Stimulated activated CD4-positive, alpha-beta T cell treated with anti-CD3 and anti-CD28 coated beads, Interleukin-2, amount 100 ng/mL, for 24 hours (primary cell): ENCODE measurements at regions not wholly inside any gene's neighbourhood (a gene's known extent, or its start where the extent isn't known, plus 50 kb on each side); places are given as distances from the start of the nearest gene placed in this dataset.
A peak's percentile ranks its signal among the peaks of the same experiment; 100 is the strongest.
"Not testable (repeated sequence)": the region's sequence is repeated elsewhere in the genome, so short reads cannot be mapped to it uniquely, and the experiment has no call there.

Experiments
- DNase-seq, 2 donors: peaks; one replicate each; pipeline ENCODE4 v3.0.0-alpha.2; 2020

DNA sequence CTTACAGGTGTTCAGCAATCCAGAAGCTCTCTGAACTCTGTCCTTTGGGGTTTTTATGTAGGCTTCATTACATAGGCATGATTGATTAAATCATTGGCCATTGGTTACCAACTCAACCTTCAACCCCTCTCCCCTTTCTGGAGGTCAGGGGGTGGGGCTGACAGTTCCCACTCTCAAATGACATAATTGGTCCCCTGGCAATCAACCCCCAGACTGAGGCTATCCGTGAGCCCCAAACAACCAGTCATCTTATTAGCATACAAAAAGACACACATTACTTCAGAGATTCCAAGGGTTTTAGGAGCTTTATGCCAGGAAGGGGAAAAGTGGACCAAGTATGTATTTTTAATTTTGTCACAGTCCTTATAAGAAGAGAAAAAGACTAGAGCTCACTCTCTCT is 92.1 kb downstream of the ZNF467 start:
- no peak for DNase-seq

DNA sequence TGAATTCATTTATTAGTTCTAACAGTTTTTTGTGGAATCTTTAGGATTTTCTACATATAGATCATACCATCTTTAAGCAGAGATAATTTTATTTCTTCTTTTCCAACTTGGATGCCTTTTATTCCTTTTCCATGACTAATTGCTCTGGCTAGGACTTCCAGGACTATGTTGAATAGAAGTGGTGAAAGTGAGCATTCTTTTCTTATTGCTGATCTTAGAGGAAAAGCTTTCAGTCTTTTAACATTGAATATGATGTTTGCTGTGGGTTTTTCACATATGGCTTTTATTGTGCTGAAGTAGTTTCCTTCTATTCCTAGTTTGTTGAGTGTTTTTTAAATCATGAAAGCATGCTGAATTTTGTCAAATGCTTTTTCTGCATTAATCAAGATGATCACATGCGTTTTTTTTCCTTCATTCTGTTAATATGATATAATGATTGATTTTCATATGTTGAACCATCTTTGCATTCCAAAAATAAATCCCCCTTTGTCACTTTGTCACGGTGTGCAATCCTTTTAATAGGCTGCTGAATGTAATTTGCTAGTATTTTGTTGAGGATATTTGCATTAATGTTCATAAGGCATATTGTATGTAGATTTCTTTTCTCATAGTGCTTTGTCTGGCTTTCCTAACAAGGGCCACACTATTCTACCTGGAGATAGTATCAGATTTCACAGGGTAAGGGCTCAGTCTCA is 92.9 kb downstream of the ZNF467 start:
- no peak for DNase-seq

DNA sequence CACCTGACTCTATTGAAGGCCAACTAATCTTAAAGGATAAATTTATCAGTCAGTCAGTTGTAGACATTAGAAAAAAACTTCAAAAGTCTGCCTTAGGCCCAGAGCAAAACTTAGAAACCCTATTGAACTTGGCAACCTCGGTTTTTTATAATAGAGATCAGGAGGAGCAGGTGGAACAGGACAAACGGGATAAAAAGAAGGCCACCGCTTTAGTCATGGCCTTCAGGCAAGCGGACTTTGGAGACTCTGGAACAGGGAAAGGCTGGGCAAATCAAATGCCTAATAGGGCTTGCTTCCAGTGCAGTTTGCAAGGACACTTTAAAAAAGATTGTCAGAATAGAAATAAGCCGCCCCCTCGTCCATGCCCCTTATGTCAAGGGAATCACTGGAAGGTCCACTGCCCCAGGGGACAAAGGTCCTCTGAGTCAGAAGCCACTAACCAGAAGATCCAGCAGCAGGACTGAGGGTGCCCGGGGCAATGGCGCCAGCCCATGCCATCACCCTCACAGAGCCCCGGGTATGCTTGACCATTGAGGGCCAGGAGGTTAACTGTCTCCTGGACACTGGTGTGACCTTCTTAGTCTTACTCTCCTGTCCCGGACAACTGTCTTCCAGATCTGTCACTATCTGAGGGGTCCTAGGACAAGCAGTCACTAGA is 98.5 kb downstream of the ZNF467 start:
- not testable (repeated sequence) for DNase-seq

DNA sequence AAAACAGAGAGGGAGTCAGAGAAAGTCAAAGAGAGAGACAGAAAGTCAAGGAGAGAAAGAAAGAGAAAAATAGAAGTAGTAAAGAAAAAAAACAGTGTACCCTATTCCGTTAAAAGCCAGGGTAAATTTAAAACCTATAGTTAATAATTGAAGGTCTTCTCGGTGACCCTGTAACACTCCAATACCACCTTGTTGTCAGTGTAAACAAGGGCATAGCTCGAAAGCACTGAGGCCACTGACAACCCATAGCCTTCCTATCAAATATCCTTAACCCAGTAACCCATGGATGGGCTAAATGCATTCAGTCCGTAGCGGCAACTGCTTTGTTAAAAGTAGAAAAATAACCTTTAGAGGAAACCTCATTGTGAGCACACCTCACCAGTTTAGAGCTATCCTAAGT is 100.4 kb downstream of the ZNF467 start:
- DNase-seq: no peak

DNA sequence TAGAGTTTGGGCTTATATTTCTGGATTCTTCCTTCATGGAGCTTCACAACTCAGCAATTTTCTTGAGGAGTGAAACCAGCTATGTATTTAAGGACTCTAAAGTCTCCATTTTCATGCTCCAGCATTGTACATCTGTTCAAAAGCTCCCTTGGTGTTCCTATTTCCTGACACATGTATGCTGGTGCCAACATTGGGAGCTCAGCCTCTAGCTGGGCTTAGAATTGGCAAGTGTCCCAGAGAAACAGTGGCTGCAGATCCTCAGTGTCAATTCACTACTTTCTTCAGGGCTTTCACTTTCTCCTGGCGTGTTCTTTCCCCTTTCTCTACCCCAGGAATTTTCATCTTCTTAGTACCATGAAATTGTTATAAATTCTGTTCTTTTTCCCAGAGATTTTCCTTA is 103.1 kb downstream of the ZNF467 start:
- no peak for DNase-seq

DNA sequence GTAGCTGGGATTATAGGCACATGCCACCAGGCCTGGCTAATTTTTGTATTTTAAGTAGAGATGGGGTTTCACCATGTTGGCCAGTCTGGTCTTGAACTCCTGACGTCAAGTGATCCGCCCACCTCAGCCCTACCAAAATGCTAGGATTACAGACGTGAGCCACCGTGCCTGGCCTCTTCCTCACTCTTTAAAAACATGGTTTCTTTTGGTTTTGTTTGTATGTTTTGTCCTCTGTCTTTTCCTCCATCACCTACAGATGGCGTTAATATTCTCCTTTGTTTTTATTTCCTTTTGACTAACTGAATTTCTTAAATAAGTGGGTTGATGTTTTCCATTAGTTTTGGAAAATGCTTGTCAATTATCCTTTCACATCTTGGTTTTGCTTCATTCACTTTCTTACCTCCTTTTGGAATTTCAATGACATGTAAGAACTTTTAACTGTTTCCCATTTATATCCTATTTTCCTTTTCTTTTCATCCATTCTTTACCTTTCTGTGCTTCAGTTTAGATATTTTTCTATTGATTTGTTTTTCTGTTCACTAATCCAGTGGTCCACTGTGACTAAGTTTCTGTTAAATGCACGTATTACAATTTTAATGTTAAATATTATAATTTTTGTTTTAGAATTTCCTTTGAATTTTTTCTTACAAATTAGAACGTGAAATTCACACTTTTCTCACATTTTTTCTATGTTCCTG is 104.1 kb downstream of the ZNF467 start:
- DNase-seq: no peak

DNA sequence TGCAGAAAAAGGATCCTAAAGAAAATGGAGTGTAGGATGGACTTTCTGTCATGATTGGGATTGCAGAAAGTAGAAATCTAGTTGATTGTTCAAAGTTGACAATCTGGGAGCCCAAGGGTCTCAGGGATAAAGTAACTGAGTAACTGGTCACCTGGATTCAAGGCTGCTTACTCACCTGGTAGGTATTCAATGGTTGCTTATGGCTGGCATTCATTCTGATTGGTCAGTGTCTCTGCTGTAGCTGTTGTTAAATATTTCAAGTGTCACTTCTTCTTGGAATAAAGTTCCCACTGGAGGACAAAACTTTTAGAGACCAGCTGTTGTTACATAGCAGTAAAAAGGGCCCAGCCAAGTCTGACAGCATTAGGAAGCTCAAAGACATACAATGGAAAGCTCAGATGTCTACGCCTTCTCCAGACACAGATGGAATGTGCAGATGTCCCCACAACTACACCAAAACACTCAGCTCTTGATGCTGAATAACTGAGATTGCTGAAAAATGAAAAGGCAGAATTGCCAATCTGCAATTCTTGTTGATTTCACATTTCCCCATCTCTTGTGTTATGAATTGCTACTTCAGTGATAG is 106.9 kb downstream of the ZNF467 start:
- no peak for DNase-seq

DNA sequence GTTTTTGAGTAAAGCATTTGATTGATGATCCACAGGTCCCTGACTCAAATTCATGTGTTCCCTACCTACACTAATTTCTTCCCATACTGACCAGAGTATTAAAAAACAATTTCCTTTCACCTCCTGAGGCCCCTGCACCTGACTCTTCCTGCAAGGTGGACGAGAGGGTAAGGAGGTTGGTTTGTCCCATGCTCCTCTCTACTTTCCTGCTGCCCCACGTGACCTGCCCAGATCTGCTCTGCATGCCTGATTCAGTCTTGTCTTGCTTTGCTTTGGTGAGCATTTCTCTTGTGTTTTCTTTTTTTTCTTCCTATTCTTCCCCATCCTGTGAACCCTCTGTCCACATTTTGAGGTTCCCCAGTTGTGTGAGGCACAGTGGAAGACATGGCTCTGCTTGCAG is 107.8 kb downstream of the ZNF467 start:
- not testable (repeated sequence) for DNase-seq

DNA sequence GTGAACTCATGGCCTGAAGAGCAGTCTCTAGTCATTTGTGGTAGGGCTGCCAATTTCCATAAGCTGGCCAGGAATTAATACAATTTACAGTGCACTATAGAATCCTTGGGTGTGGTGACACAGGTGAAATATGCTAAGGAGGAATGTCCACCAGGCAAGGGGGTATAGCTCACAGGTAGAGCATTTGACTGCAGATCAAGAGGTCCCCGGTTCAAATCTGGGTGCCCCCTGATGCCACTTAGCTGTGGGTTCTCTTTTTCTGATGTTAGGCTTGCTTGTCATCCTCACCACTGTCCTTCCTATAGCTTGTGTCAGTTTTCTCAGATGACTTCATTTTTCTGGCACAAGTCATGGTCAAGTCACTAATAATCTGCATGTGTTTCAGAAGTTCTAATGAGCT is 108.7 kb downstream of the ZNF467 start:
- no peak for DNase-seq

DNA sequence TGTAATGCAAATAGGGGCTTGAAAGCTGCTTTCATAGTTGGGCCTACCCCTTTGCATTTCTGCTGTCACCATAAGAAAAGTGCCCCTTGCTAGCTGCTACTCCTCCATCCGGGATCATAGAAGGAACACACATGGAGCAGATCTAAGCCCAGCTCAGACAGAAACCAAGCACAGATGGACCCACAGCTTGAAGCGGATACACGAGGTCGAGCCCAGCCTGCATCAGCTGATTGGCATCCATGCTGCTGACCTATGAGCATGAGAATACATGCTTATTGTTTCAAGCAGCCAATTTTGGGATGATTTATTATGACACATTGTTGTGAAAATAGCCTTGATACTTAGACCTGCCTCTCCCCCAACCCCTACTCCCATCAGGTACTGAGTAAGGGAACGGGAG is 109.2 kb downstream of the ZNF467 start:
- no peak for DNase-seq

DNA sequence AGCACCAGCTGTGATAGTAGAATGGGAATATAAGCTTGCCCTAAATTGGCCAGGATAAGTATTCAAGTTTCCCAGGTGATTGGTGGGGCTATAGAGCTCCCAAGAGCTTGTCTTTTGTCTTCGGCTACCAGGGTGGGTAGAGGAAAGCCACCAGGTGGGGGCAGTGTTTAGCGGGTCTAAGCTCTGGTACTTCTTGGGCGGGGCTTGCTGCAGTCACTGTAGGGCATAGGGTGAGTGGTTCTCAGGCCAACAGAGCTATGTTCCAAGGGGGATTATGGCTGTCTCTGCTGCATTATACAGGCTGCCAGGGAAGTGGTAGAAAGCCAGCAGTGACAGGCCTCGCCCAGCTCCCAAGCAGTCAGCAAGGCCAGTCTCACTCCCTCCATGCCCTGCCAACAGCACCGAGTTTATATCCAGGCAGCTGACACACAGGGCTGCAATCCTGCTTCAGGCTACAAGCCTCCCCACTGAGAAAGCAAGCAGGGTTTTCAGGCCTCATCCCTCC is 110.7 kb downstream of the ZNF467 start:
- DNase-seq: peak; percentile 74 to 80

DNA sequence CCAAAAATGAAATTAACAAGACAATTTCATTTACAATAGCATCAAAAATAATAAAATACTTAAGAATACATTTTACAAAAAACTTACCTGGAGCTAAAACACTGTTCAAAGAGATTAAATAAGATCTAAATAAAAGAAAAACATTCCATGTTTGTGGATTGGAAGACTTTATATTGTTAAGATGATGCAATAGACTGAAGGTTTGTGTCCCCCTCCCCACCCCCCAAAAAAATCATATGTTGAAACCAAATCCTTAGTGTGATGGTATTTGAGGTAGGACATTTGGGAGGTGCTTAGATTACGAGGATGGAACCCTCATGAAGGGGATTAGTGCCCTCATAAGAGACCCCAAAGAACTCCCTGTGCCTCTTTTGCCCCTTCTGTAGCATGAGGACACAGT is 117.6 kb downstream of the ZNF467 start:
- no peak for DNase-seq

DNA sequence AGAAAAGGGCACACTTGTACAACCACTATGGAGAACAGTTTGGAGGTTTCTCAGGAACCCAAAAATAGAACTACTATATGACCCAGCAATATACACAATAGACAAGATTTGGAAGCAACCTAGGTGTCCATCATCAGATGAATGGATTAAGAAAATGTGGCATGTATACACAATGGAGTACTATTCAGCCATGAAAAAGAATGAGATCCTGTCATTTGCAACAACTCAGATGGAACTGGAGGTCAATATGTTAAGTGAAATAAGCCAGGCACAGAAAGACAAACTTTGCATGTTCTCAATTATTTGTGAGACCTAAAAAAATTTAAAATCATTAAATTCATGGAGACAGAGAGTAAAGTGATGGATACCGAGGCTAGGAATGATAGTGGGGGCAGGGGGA is 118.8 kb downstream of the ZNF467 start:
- no peak for DNase-seq

DNA sequence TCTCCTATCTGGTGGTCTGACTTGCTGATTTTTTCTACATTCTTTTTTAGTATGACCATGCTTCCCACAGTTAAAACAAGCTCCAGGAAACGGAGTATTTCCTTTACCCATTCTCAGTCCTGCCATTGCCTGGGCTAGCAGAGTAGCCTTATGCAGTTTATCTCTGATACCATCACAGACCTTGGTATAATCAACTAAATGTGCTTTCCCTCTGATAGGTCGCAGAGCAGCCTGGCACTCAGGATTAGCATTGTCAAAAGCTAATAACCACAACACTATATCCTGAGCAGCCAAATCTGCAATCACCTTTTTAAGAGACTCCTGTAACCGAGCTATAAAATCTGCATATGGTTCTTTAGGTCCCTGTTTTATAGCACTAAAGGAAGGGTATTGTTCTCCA is 123.2 kb downstream of the ZNF467 start:
- DNase-seq: not testable (repeated sequence)

DNA sequence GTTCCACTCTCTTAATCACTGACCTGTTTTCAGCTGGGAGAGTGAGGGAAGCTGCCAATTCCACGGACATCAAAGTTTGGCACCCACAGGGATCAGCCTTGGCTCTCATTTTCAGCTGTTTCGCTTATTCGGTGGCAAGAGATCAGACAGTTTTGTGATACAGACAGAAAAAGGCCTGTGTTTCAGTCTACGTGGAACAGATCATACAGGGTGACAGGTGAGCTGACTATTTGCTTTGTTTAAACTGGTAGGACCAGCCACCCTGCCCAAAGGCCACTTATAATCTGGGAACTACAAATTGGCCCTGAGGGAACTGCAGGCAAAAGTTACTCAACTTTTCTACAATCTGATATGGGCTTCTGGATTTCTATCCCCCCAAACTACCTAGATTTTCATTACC is 128.6 kb downstream of the ZNF467 start:
- no peak for DNase-seq

DNA sequence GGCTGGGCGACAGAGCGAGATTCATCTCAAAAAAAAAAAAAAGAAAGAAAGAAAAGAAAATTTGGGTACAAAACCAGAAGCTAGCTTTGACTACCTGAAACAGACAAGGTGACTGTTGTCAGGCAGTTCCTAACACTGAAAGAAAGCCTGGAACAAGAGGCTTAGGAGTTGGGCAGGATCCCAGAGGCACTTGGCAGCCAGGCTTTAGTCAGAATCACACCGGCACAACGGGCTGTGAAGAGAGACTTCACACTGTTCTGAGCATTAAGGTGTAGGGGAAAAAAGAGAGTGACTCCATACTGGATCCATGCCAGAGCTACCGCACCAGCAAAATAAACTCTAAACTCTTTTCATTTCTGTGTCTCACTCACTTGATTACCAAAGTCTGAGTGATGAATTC is 130.8 kb downstream of the ZNF467 start:
- DNase-seq: no peak

DNA sequence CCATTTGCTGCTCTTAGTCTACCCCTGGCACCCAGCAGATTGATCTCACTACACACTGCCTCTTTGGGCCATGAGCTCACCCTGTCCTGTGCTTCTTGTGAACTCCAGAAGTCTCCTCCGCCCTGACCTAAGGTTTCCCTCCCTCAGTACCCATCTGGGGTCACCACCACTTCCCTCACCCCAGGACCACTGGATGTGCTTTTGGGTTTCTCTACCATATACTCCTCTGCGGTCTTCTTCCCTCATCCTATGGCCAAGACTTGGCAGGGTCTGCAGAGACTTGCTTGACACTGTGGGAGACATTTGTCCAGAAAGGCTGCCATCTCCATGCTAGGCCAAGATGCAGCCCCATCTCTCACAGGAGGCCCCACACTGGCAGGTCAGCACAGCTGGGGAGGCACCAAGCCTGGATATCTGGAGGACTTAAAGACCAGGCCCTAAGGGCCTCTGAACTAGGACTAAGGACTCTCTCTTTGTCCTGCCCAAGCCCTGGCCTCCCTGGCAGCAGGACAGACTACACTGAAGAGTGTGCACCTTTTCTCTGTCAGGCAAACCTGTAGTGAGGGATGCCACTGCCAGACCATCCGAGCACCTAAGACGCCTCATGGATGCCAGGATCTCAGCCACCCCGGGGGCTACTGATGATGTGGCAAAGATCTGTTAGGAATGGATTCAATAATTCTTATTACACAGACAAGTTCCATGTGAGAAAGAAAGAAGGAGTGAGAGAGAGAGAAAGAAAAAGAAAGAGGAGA is 134.6 kb downstream of the ZNF467 start:
- DNase-seq: no peak

DNA sequence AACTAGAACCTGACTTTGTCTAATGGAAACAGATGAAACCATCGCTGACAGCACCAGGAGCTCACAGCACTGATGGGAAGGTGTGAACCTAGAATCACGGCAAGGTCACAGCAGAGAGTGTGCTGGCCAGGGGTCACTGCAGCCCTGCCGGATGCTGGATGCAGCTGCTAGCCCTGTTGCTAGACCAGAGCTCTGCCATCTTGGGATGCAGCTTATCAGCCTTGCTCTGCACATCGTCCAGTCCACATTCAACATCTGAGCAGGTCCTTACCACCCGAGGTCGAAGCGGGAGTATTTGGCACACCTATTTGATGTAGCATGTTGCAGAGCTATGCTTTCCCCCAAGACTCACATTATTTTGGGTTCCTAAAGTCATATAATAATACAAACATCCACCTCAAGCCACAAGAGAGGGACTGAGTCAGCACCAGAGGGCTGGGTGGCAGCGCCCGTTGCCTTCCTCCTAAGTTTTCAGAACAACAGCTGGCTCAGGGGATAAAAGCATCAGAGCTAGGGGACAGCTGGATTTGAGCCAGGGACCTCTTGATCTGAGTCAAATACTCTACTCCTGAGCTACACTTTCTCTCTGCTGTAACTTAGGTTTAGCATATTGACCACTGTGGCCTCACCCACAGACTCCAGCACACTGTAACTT is 135.3 kb downstream of the ZNF467 start:
- DNase-seq: no peak

DNA sequence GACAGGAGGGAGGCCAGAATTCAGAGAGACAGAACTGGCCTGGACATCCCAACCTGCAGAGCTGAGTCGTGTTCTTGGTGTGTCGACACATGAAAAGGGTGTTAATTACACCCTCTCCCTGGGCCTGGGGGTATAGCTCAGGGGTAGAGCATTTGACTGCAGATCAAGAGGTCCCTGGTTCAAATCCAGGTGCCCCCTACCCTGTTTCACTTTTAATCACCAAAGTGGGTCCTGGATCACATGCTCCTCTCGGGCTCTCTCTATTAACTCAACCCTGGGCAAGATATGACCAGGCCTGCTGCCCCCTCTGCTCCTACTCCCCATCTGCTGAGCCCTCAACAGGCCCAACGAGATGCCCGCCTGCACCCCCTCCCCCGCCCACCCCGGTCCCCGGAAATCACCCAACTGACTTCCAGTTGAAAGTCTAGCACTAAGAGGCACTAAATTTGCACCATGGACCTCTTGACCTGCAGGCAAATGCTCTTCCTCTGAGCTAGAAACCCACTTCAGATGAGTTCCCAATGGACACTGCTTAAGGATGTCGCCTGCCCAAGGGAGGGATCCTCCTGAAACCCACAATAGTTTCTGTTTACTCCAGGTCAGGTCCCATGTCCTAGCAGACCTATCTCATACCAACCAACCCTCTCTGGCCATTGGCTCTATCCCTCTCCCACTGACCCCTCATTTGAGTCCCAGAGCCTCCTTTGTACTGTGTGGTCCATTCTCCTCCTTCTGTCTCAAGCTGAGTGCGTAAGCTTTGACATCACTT is 137.6 kb downstream of the ZNF467 start:
- no peak for DNase-seq

DNA sequence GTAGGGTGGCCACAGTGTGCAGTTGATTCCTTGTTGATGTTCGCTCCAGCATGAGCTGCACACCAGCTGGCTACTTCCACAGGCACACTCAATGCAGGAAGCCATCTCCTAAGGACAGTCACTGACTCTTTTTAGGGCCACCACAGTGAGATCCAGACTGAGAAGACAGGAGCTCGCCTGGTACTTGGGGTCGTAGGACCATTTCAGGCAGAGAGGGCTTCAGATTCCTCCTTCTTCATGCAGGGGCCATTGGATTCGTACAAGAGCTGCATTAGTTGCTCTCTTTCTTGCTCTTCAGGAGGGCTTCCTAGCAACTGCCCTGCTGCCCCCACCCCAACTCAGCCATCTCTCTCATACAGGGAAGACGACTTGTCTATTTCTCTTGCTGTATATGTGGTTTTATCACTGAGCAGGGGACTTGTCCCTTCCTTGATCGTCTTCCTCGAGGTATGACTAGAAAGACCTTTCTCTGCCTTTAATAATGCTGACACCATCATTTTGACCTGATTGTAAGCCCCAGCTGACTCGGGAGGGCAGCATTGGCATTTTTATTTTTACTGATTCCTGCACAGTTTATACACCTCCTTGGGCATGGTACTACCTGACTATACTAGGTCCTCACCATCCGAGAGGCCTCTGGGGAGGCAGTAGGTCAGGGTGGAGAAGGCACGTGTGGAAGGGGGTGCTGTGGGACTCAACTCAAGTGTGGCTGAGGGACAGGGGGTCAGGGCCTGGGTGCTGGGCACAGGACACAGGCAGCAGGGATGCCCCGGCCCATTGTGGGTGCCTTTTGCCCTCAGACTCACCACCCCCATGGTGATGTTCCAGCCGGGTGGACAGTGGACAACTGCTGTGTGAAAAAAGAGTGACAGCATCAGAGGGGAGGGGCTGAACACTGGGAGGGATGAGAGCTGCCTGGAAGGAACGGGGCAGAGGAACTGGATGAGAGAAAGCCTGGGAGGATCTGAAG is 136.7 kb upstream of the ZNF746 start:
- DNase-seq: no peak
